ENCODE measurements at regions not wholly inside any gene's neighbourhood (a gene's known extent, or its start where the extent isn't known, plus 50 kb on each side); places are given as distances from the start of the nearest gene placed in this dataset.
A peak's percentile ranks its signal among the peaks of the same experiment; 100 is the strongest.

DNA sequence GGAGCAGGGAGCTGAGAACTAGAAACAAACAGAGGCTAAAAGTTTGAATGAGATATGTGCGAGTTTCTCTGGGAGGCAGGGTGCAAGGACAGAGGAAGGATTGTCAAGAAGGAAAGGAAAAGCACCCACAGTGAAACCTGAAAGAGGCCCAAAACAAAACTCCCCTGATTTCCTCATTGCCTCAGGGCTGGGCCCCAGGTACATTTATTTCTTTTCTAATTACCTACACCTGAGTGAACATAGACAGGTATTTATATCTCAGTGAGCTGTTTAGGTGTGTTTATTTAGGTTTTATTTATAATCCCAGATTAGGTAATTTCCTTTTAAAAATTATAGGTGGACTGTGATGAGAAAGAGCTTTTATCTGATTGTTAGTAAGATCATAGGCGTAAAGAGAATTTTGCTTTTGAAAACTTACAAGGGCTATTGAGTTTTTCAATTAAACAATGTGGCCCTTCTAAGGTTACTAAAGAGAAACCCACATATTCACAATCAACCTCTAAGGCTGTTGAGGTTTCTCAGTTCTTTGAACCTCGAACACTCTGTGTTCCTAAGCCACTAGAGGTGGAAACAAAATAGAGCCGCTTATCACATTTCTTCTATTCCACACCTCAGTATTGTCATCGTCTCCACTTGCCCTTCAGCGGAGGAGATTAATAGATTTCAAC is 344.8 kb downstream of the ZNF608 start:
- no peaks in the 10 kb centered on the region for H3K23me2 ChIP-seq (ENCODE audit: insufficient read length, low read depth, low read length, poor library complexity, severe bottlenecking)
- H4K91ac ChIP-seq (ENCODE audit: insufficient read length, low read depth, low read length): no peak overlapping the region
- H2BK12ac ChIP-seq (ENCODE audit: insufficient read length, low read depth, low read length): no peak overlapping the region
- Mint-ChIP-seq H3K4me1 (peaks cover 11 to 13% of the 10 kb centered on the region in 2 experiments), H3K4me3 (no peak overlapping the region), H3K27me3 (ENCODE audit: low read depth) (no peaks in the 10 kb centered on the region; the same call in 1 of the 2 replicates), H3K36me3 (ENCODE audit: insufficient read depth in 1 of 3, low read depth in 3 of 3) (no peaks in the 10 kb centered on the region), H3K27ac (peak overlapping the region in 1 of 3 experiments; percentile 72; a peak in 2 of 7 replicates), H3K9me3 (no peaks in the 10 kb centered on the region)
- H3T11ph ChIP-seq (ENCODE audit: low read length): no peak overlapping the region
- H3K23ac ChIP-seq (ENCODE audit: insufficient read length, low read depth, low read length): no peak overlapping the region
- H3K14ac ChIP-seq (ENCODE audit: insufficient read depth, low read length): no peak overlapping the region
- no peaks in the 10 kb centered on the region for H3K79me1 ChIP-seq (ENCODE audit: insufficient read depth, low read depth, low read length, poor library complexity, severe bottlenecking)
- H3K9ac ChIP-seq (ENCODE audit: extremely low read depth, insufficient read length, low read length): no peak overlapping the region
- H3K27ac ChIP-seq (ENCODE audit: insufficient read length, low read depth, low read length): no peak overlapping the region
- no peak for DNase-seq
- H3K79me2 ChIP-seq (ENCODE audit: insufficient read depth, low read length): no peaks in the 10 kb centered on the region
- H3K4ac ChIP-seq (ENCODE audit: low read depth, low read length): no peak overlapping the region
- no peak overlapping the region for H4K8ac ChIP-seq (replicated peaks; ENCODE audit: insufficient read length, low read depth, low read length)
- no peak overlapping the region for H2AK5ac ChIP-seq (ENCODE audit: insufficient read length, low read length)
- H2BK15ac ChIP-seq (ENCODE audit: low read depth, low read length): no peak overlapping the region
- no peak overlapping the region for H3K4me2 ChIP-seq (ENCODE audit: insufficient read depth, insufficient read length, low read length)
- no peak overlapping the region for H3K18ac ChIP-seq (ENCODE audit: insufficient read length, low read depth, low read length)
- H3K9me3 ChIP-seq (ENCODE audit: control insufficient read depth, low read depth, low read length): no peaks in the 10 kb centered on the region
- H4K5ac ChIP-seq (ENCODE audit: insufficient read length, low read depth, low read length): no peak overlapping the region
- H3K56ac ChIP-seq (ENCODE audit: insufficient read length, low read depth, low read length): no peak overlapping the region
- TF ChIP-seq, protein P1, sequence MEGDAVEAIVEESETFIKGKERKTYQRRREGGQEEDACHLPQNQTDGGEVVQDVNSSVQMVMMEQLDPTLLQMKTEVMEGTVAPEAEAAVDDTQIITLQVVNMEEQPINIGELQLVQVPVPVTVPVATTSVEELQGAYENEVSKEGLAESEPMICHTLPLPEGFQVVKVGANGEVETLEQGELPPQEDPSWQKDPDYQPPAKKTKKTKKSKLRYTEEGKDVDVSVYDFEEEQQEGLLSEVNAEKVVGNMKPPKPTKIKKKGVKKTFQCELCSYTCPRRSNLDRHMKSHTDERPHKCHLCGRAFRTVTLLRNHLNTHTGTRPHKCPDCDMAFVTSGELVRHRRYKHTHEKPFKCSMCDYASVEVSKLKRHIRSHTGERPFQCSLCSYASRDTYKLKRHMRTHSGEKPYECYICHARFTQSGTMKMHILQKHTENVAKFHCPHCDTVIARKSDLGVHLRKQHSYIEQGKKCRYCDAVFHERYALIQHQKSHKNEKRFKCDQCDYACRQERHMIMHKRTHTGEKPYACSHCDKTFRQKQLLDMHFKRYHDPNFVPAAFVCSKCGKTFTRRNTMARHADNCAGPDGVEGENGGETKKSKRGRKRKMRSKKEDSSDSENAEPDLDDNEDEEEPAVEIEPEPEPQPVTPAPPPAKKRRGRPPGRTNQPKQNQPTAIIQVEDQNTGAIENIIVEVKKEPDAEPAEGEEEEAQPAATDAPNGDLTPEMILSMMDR (conservative IDR thresholded peaks at IDR 0.05): no peak
- H4K20me1 ChIP-seq (ENCODE audit: control insufficient read depth, insufficient read depth, insufficient read length): no peaks in the 10 kb centered on the region
- no CpG with 5 or more reads among the region's 6 CpGs for WGBS (ENCODE audit: extremely low coverage, insufficient read length, low lambda C conversion rate)
- H2BK120ac ChIP-seq (ENCODE audit: low read depth, low read length, poor library complexity, severe bottlenecking): no peak overlapping the region
- no peaks in the 10 kb centered on the region; the same call in 1 of the 2 replicates for H3K4me1 ChIP-seq (ENCODE audit: insufficient read depth, low read length)
- no peak overlapping the region for H2BK5ac ChIP-seq (ENCODE audit: insufficient read length, low read length)
- no peaks in the 10 kb centered on the region for H3K27me3 ChIP-seq (ENCODE audit: insufficient read depth, low read length)
- H2BK20ac ChIP-seq (ENCODE audit: low read depth, low read length, poor library complexity, severe bottlenecking): no peak overlapping the region
- peak overlapping the region; percentile 59 for H2AFZ ChIP-seq (ENCODE audit: low read length)
